ENCODE measurements at regions not wholly inside any gene's neighbourhood (a gene's known extent, or its start where the extent isn't known, plus 50 kb on each side); places are given as distances from the start of the nearest gene placed in this dataset.

DNA sequence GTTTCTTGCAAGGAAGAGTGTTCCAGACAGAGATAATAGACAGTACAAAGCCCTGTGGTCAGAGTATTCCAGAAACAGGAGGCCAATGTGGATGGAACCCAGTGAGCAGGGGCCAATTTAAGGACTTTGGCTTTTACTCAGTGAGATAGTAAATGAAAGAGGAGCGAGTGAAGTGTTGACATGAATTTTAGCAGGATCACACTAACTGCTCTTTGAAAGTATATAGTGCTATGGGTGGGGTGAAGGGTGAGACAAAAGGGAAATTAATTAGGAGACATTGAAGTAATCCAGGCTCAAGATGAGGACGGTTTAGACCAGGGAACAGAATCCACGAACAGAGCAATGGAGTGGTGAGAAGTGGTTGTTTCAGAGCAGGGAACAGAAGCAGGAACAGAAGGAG is 62.2 kb upstream of the TES start:
- no peak for TF ChIP-seq NFE2L2 (conservative IDR thresholded peaks at IDR 0.05; ENCODE audit: low read length)
- TF ChIP-seq CHD2 (IDR thresholded peaks at IDR 0.05; ENCODE audit: low read length, partially characterized antibody), result no peak
- TF ChIP-seq RAD21 (conservative IDR thresholded peaks at IDR 0.05 in 1 of 2, IDR thresholded peaks at IDR 0.05 in 1 of 2), result no peak
- TF ChIP-seq, protein P1, sequence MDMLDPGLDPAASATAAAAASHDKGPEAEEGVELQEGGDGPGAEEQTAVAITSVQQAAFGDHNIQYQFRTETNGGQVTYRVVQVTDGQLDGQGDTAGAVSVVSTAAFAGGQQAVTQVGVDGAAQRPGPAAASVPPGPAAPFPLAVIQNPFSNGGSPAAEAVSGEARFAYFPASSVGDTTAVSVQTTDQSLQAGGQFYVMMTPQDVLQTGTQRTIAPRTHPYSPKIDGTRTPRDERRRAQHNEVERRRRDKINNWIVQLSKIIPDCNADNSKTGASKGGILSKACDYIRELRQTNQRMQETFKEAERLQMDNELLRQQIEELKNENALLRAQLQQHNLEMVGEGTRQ (IDR thresholded peaks at IDR 0.05), result no peak
- TF ChIP-seq POLR2AphosphoS2 (conservative IDR thresholded peaks at IDR 0.05; ENCODE audit: low read length), result no peak
- no peak for TF ChIP-seq ZSCAN20 (CRISPR knock-in tag; IDR thresholded peaks at IDR 0.05)
- no peak for TF ChIP-seq SMC3 (IDR thresholded peaks at IDR 0.05)
- no peaks in the 10 kb centered on the region for H3K4me1 ChIP-seq
- H3K4me2 ChIP-seq, result no peak overlapping the region
- H3K4me3 ChIP-seq, result no peak overlapping the region
- no peaks in the 10 kb centered on the region for H3K9me3 ChIP-seq
- ChIA-PET CTCF (interaction anchor here (2.3 kb wide), 1 partner anchor 10 kb away, joined by 7 read pairs; no protein-coding TSS in a partner anchor), POLR2A (no interaction called here)
- 81% methylated on average over 3 of the region's 3 CpGs for WGBS (ENCODE audit: missing lambda C conversion rate)
- FAIRE-seq (no peak), DNase-seq (ENCODE audit: low read depth in 1 of 2, low spot score in 1 of 2) (no peak), ATAC-seq (no peak)
- H3K27ac ChIP-seq, result no peak overlapping the region

DNA sequence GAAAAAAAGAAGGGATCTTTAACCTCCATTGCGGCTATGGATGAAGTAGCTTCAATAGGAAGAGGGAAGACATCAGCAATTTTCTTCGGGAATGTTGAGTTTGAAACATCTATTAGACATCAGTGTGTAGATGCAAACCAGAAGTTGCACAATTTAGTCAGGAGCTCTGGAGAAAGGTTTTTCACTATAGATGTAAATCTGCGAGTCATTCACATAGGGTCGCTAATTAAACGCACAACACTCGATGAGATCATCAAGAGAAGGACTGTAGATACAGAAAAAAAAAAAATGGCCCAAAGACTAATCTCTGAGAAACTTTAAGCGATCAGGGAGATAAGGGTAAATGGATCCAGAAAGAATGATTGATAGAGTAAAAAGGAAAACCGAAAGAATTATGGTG is 61.7 kb upstream of the TES start:
- FAIRE-seq (no peak), ATAC-seq (no peak), DNase-seq (ENCODE audit: low read depth in 1 of 2, low spot score in 1 of 2) (no peak)
- Histone ChIP-seq H3K27ac (no peak overlapping the region), H3K4me1 (no peaks in the 10 kb centered on the region), H3K9me3 (no peaks in the 10 kb centered on the region), H3K4me2 (no peak overlapping the region), H3K4me3 (no peak overlapping the region)
- POLR2A ChIA-PET, result no interaction called here
- TF ChIP-seq POLR2A (IDR thresholded peaks at IDR 0.05; ENCODE audit: low read length) (no peak), RNF2 (IDR thresholded peaks at IDR 0.05; ENCODE audit: borderline replicate concordance, low read depth) (no peak), NPAS2 (CRISPR knock-in tag; IDR thresholded peaks at IDR 0.05; ENCODE audit: borderline replicate concordance) (no peak), NR3C1 (IDR thresholded peaks at IDR 0.05) (no peak), FOSL2 (IDR thresholded peaks at IDR 0.05) (no peak), FOSL2 (CRISPR knock-in tag; IDR thresholded peaks at IDR 0.05) (no peak), MYC (IDR thresholded peaks at IDR 0.05; ENCODE audit: borderline replicate concordance, low read length) (no peak), ZNF302 (CRISPR knock-in tag; IDR thresholded peaks at IDR 0.05) (no peak), EP300 (IDR thresholded peaks at IDR 0.05) (no peak), RARB (CRISPR knock-in tag; IDR thresholded peaks at IDR 0.05) (no peak), ZC3H11A (IDR thresholded peaks at IDR 0.05) (no peak), TFCP2L1 (CRISPR knock-in tag; IDR thresholded peaks at IDR 0.05) (no peak)
- TF ChIP-seq, protein P2, sequence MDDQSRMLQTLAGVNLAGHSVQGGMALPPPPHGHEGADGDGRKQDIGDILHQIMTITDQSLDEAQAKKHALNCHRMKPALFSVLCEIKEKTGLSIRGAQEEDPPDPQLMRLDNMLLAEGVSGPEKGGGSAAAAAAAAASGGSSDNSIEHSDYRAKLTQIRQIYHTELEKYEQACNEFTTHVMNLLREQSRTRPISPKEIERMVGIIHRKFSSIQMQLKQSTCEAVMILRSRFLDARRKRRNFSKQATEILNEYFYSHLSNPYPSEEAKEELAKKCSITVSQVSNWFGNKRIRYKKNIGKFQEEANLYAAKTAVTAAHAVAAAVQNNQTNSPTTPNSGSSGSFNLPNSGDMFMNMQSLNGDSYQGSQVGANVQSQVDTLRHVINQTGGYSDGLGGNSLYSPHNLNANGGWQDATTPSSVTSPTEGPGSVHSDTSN (IDR thresholded peaks at IDR 0.05), result no peak
- TF ChIP-seq, protein P3, sequence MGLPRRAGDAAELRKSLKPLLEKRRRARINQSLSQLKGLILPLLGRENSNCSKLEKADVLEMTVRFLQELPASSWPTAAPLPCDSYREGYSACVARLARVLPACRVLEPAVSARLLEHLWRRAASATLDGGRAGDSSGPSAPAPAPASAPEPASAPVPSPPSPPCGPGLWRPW (IDR thresholded peaks at IDR 0.05), result no peak
- TF ChIP-seq, protein P4, sequence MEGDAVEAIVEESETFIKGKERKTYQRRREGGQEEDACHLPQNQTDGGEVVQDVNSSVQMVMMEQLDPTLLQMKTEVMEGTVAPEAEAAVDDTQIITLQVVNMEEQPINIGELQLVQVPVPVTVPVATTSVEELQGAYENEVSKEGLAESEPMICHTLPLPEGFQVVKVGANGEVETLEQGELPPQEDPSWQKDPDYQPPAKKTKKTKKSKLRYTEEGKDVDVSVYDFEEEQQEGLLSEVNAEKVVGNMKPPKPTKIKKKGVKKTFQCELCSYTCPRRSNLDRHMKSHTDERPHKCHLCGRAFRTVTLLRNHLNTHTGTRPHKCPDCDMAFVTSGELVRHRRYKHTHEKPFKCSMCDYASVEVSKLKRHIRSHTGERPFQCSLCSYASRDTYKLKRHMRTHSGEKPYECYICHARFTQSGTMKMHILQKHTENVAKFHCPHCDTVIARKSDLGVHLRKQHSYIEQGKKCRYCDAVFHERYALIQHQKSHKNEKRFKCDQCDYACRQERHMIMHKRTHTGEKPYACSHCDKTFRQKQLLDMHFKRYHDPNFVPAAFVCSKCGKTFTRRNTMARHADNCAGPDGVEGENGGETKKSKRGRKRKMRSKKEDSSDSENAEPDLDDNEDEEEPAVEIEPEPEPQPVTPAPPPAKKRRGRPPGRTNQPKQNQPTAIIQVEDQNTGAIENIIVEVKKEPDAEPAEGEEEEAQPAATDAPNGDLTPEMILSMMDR (IDR thresholded peaks at IDR 0.05), result no peak
- TF ChIP-seq, protein P5, sequence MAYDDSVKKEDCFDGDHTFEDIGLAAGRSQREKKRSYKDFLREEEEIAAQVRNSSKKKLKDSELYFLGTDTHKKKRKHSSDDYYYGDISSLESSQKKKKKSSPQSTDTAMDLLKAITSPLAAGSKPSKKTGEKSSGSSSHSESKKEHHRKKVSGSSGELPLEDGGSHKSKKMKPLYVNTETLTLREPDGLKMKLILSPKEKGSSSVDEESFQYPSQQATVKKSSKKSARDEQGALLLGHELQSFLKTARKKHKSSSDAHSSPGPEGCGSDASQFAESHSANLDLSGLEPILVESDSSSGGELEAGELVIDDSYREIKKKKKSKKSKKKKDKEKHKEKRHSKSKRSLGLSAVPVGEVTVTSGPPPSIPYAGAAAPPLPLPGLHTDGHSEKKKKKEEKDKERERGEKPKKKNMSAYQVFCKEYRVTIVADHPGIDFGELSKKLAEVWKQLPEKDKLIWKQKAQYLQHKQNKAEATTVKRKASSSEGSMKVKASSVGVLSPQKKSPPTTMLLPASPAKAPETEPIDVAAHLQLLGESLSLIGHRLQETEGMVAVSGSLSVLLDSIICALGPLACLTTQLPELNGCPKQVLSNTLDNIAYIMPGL (CRISPR knock-in tag; IDR thresholded peaks at IDR 0.05; ENCODE audit: borderline replicate concordance), result no peak
- 87% methylated on average over 8 of the region's 8 CpGs for WGBS (ENCODE audit: missing lambda C conversion rate)
- CTCF ChIA-PET, result interaction anchor here (0.6 to 2.3 kb wide), 2 partner anchors 10 to 246 kb away, joined by 3 to 7 read pairs; no protein-coding TSS in a partner anchor
